HEK293 (cell line): ENCODE measurements at regions not wholly inside any gene's neighbourhood (a gene's known extent, or its start where the extent isn't known, plus 50 kb on each side); places are given as distances from the start of the nearest gene placed in this dataset.

Experiments
- CTCF ChIA-PET: fragments of 350-600 bp; formaldehyde crosslinking; extraction: SDS; loops from one replicate; lab custom pipeline; 2021; ENCODE audit warnings: antibody characterized with exemption; lab: Yijun Ruan, JAX
- POLR2A ChIA-PET: fragments of 300-600 bp; formaldehyde crosslinking; extraction: SDS; loops from one replicate; lab custom pipeline; 2020; ENCODE audit warnings: antibody characterized with exemption, inconsistent platforms; lab: Yijun Ruan, JAX
- H3K27ac ChIP-seq: fragments of 200-500 bp; sonication (Bioruptor generic); 2 replicates; pipeline ENCODE4 v1.5.1; 2014; ENCODE audit warnings: low read depth, low read length, control low read depth, inconsistent platforms; ENCODE audit errors: extremely low read depth
- H3K36me3 ChIP-seq, 2 experiments: fragments of 200-500 bp in 1 of 2; sonication (Bioruptor generic) in 1 of 2; 1 replicate in 1 of 2; 2 replicates in 1 of 2; pipeline ENCODE4 v1.5.1; 2014 to 2017; ENCODE audit warnings: inconsistent platforms in 2 of 2, low read length in 2 of 2; ENCODE audit not compliant: control insufficient read depth in 2 of 2, insufficient read depth in 1 of 2
- H3K4me1 ChIP-seq: fragments of 200-500 bp; sonication (Bioruptor generic); 2 replicates; pipeline ENCODE4 v1.5.1; 2014; ENCODE audit warnings: mild to moderate bottlenecking, low read length, inconsistent platforms; ENCODE audit not compliant: control insufficient read depth, insufficient read depth
- H3K4me3 ChIP-seq: 2 replicates; pipeline ENCODE4 v1.5.1; 2011; ENCODE audit warnings: low read depth, mild to moderate bottlenecking, control low read depth, low read length, moderate library complexity
- H3K9me3 ChIP-seq: fragments of 200-500 bp; sonication (Bioruptor generic); 2 replicates; pipeline ENCODE4 v1.5.1; 2014; ENCODE audit warnings: low read depth, low read length, inconsistent platforms; ENCODE audit not compliant: control insufficient read depth, insufficient read depth
- GLIS2 ChIP-seq: fragments of 450-650 bp; formaldehyde crosslinking; IDR thresholded peaks from 2 replicates; pipeline ENCODE4 v1.5.1; 2016; ENCODE audit warnings: missing biosample characterization, missing genetic modification characterization
- KLF8 ChIP-seq: fragments of 450-650 bp; formaldehyde crosslinking; IDR thresholded peaks from 2 replicates; pipeline ENCODE4 v1.5.1; 2016; ENCODE audit warnings: missing biosample characterization, missing genetic modification characterization
- PATZ1 ChIP-seq: fragments of 450-650 bp; formaldehyde crosslinking; IDR thresholded peaks from 2 replicates; pipeline ENCODE4 v1.5.1; 2016; ENCODE audit warnings: missing biosample characterization, missing genetic modification characterization
- PRDM2 ChIP-seq: fragments of 450-650 bp; formaldehyde crosslinking; IDR thresholded peaks from 2 replicates; pipeline ENCODE4 v1.5.1; 2016; ENCODE audit warnings: missing biosample characterization, missing genetic modification characterization, borderline replicate concordance
- SP7 ChIP-seq: fragments of 450-650 bp; formaldehyde crosslinking; IDR thresholded peaks from 2 replicates; pipeline ENCODE4 v1.5.1; 2016; ENCODE audit warnings: missing biosample characterization, missing genetic modification characterization
- ZBTB20 ChIP-seq: fragments of 450-650 bp; formaldehyde crosslinking; IDR thresholded peaks from 2 replicates; pipeline ENCODE4 v1.5.1; 2016; ENCODE audit warnings: missing biosample characterization, missing genetic modification characterization
- ZBTB7A ChIP-seq: fragments of 450-650 bp; formaldehyde crosslinking; IDR thresholded peaks from 2 replicates; pipeline ENCODE4 v1.5.1; 2016; ENCODE audit warnings: low read depth, missing biosample characterization, missing genetic modification characterization
- ZFHX2 ChIP-seq: fragments of 450-650 bp; formaldehyde crosslinking; conservative IDR thresholded peaks from 2 replicates; pipeline ENCODE4 v1.5.1; 2016; ENCODE audit warnings: missing biosample characterization, missing genetic modification characterization
- ZFP69B ChIP-seq: fragments of 450-650 bp; formaldehyde crosslinking; IDR thresholded peaks from 2 replicates; pipeline ENCODE4 v1.5.1; 2016; ENCODE audit warnings: missing biosample characterization, missing genetic modification characterization
- ZNF112 ChIP-seq: fragments of 450-650 bp; formaldehyde crosslinking; IDR thresholded peaks from 2 replicates; pipeline ENCODE4 v1.5.0; 2017; ENCODE audit warnings: missing biosample characterization, missing genetic modification characterization
- ZNF202 ChIP-seq: fragments of 450-650 bp; formaldehyde crosslinking; IDR thresholded peaks from 2 replicates; pipeline ENCODE4 v1.5.1; 2016; ENCODE audit warnings: missing biosample characterization, missing genetic modification characterization, borderline replicate concordance
- ZNF239 ChIP-seq: fragments of 450-650 bp; formaldehyde crosslinking; IDR thresholded peaks from 2 replicates; pipeline ENCODE4 v1.5.1; 2016; ENCODE audit warnings: missing biosample characterization, missing genetic modification characterization
- ZNF324 ChIP-seq: fragments of 450-650 bp; formaldehyde crosslinking; IDR thresholded peaks from 2 replicates; pipeline ENCODE4 v1.5.1; 2016; ENCODE audit warnings: missing biosample characterization, missing genetic modification characterization
- ZNF335 ChIP-seq: fragments of 450-650 bp; formaldehyde crosslinking; conservative IDR thresholded peaks from 2 replicates; pipeline ENCODE4 v1.5.1; 2016; ENCODE audit warnings: missing biosample characterization, missing genetic modification characterization
- ZNF341 ChIP-seq: fragments of 450-650 bp; formaldehyde crosslinking; IDR thresholded peaks from 2 replicates; pipeline ENCODE4; 2016; ENCODE audit warnings: low read depth, missing biosample characterization, missing genetic modification characterization
- ZNF37A ChIP-seq: fragments of 450-650 bp; IDR thresholded peaks from 2 replicates; pipeline ENCODE4 v1.5.1; 2018; ENCODE audit warnings: missing biosample characterization, missing genetic modification characterization
- ZNF488 ChIP-seq: fragments of 450-650 bp; formaldehyde crosslinking; IDR thresholded peaks from 2 replicates; pipeline ENCODE4 v1.5.1; 2016; ENCODE audit warnings: missing biosample characterization, missing genetic modification characterization
- ZNF513 ChIP-seq: fragments of 450-650 bp; IDR thresholded peaks from 2 replicates; pipeline ENCODE4 v1.5.1; 2018; ENCODE audit warnings: missing biosample characterization, missing genetic modification characterization
- ZNF610 ChIP-seq: fragments of 450-650 bp; formaldehyde crosslinking; IDR thresholded peaks from 2 replicates; pipeline ENCODE4 v1.5.1; 2016; ENCODE audit warnings: missing biosample characterization, missing genetic modification characterization, borderline replicate concordance
- ZNF623 ChIP-seq: fragments of 450-650 bp; formaldehyde crosslinking; IDR thresholded peaks from 2 replicates; pipeline ENCODE4 v1.5.1; 2016; ENCODE audit warnings: missing biosample characterization, missing genetic modification characterization
- ZNF624 ChIP-seq: fragments of 450-650 bp; formaldehyde crosslinking; IDR thresholded peaks from 2 replicates; pipeline ENCODE4 v1.5.1; 2017; ENCODE audit warnings: missing biosample characterization, missing genetic modification characterization
- ZNF645 ChIP-seq: fragments of 450-650 bp; formaldehyde crosslinking; IDR thresholded peaks from 2 replicates; pipeline ENCODE4; 2016; ENCODE audit warnings: missing biosample characterization, missing genetic modification characterization
- ZNF664 ChIP-seq: fragments of 450-650 bp; formaldehyde crosslinking; IDR thresholded peaks from 2 replicates; pipeline ENCODE4 v1.5.1; 2016; ENCODE audit warnings: missing biosample characterization, missing genetic modification characterization
- ZNF768 ChIP-seq: fragments of 450-650 bp; formaldehyde crosslinking; IDR thresholded peaks from 2 replicates; pipeline ENCODE4 v1.5.1; 2018; ENCODE audit warnings: missing biosample characterization, mild to moderate bottlenecking, missing genetic modification characterization
- ZNF776 ChIP-seq: fragments of 450-650 bp; formaldehyde crosslinking; IDR thresholded peaks from 2 replicates; pipeline ENCODE4 v1.5.0; 2017; ENCODE audit warnings: missing biosample characterization, missing genetic modification characterization, borderline replicate concordance
- ZSCAN18 ChIP-seq: fragments of 450-650 bp; formaldehyde crosslinking; IDR thresholded peaks from 2 replicates; pipeline ENCODE4 v1.5.1; 2016; ENCODE audit warnings: missing biosample characterization, missing genetic modification characterization

GRCh38 chr5:84518370-84518769 lies 133.7 kb upstream of the EDIL3 start:
- CTCF ChIA-PET, result no interaction called here
- H3K4me1 ChIP-seq, result no peaks in the 10 kb centered on the region
- TF ChIP-seq ZBTB20 (no peak), SP7 (no peak), ZNF239 (no peak), ZNF623 (tag by site-specific recombination) (no peak), ZNF112 (tag by site-specific recombination) (no peak), ZNF488 (tag by site-specific recombination) (no peak), ZNF335 (tag by site-specific recombination) (no peak), ZFHX2 (no peak), ZNF610 (tag by site-specific recombination) (no peak), ZNF664 (no peak), ZNF202 (no peak), ZNF624 (no peak), ZNF324 (no peak), ZNF513 (tag by site-specific recombination) (no peak), ZNF768 (tag by site-specific recombination) (no peak), ZFP69B (tag by site-specific recombination) (no peak), ZNF341 (no peak), ZNF645 (tag by site-specific recombination) (no peak)
- TF ChIP-seq, all 188 proteins: peak for 0
- POLR2A ChIA-PET, result no interaction called here
- Histone ChIP-seq H3K27ac (no peak overlapping the region), H3K9me3 (no peaks in the 10 kb centered on the region), H3K4me3 (no peak overlapping the region), H3K36me3 (no peaks in the 10 kb centered on the region)

GRCh38 chr5:84506625-84507024 lies 121.9 kb upstream of the EDIL3 start:
- Histone ChIP-seq H3K9me3 (no peaks in the 10 kb centered on the region), H3K36me3 (no peaks in the 10 kb centered on the region), H3K4me1 (no peaks in the 10 kb centered on the region), H3K27ac (no peak overlapping the region), H3K4me3 (no peak overlapping the region)
- ChIA-PET CTCF (no interaction called here), POLR2A (no interaction called here)
- TF ChIP-seq ZBTB7A (tag by site-specific recombination), result no peak
- no peak for TF ChIP-seq PATZ1
- TF ChIP-seq ZSCAN18, result no peak
- TF ChIP-seq KLF8 (tag by site-specific recombination), result no peak
- TF ChIP-seq ZNF776 (tag by site-specific recombination), result no peak
- no peak for TF ChIP-seq ZNF37A (tag by site-specific recombination)
- TF ChIP-seq PRDM2 (tag by site-specific recombination), result no peak
- no peak for TF ChIP-seq GLIS2
